ENCODE measurements at regions not wholly inside any gene's neighbourhood (a gene's known extent, or its start where the extent isn't known, plus 50 kb on each side); places are given as distances from the start of the nearest gene placed in this dataset.
"Not testable (repeated sequence)": the region's sequence is repeated elsewhere in the genome, so short reads cannot be mapped to it uniquely, and the experiment has no call there.

DNA sequence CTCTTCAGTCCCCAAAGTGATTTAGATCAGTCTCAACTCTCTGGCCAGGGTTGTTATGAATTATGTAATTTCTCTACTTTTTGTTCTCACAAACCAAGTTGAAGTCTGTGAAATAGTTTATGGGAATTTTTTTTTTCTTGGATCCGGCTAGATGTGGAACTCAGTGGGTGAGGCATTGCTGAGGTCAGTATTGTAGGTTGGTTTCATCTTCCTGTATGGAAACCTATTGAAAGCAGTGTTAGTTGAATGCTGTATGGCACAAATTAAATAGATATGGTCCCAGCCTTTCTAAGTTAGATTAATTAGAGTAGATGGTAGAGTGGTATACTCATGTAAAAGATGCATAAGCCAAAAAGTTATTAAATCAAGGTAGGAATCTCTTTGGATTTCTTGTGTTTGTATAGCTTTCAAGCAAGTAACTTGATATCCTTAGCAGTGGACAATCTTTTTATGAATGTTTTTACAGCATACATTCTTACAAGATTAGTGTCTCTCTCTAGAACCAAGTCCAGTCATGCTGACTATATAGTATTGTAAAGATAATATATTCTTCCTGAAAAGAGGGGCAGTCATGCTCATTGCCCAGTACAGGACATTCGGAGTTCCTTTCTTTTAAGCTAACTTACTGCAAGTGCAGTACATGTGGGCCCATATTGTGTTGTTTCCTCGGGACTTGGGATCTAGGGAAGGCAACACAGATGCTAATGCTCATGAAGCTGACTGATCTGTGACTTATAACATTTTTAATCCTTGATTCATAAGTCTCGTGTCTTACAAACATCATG lies 2541.1 kb downstream of the PCDH9 start (continued):
- no peak for TF ChIP-seq YEATS2 (CRISPR knock-in tag; IDR thresholded peaks at IDR 0.05; ENCODE audit: borderline replicate concordance)
- TF ChIP-seq, protein P1, sequence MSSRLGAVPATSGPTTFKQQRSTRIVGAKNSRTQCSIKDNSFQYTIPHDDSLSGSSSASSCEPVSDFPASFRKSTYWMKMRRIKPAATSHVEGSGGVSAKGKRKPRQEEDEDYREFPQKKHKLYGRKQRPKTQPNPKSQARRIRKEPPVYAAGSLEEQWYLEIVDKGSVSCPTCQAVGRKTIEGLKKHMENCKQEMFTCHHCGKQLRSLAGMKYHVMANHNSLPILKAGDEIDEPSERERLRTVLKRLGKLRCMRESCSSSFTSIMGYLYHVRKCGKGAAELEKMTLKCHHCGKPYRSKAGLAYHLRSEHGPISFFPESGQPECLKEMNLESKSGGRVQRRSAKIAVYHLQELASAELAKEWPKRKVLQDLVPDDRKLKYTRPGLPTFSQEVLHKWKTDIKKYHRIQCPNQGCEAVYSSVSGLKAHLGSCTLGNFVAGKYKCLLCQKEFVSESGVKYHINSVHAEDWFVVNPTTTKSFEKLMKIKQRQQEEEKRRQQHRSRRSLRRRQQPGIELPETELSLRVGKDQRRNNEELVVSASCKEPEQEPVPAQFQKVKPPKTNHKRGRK (CRISPR knock-in tag; IDR thresholded peaks at IDR 0.05), result no peak
- TF ChIP-seq ETS1 (CRISPR knock-in tag; IDR thresholded peaks at IDR 0.05), result no peak
- no peak for TF ChIP-seq NAIF1 (CRISPR knock-in tag; IDR thresholded peaks at IDR 0.05; ENCODE audit: borderline replicate concordance)

- intact Hi-C loops (cut with micrococcal nuclease; ENCODE audit: unreplicated experiment); DNase-seq (ENCODE audit: low spot score); H2AFZ ChIP-seq (ENCODE audit: low read length); in situ Hi-C loops (cut with HindIII; ENCODE audit: extremely low pct_ligation_motif_present, low pct_unique_long_range_greater_than_20kb); H3K4me2 ChIP-seq (ENCODE audit: low read depth, low read length); ATAC-seq; POLR2A ChIA-PET; H3K4me1 ChIP-seq (ENCODE audit: insufficient read depth, low read length); H3K9me3 ChIP-seq (ENCODE audit: low read length); H3K27me3 ChIP-seq (ENCODE audit: control insufficient read depth in 1 of 2, insufficient read depth in 2 of 2, low read length in 2 of 2); H3K36me3 ChIP-seq (replicated peaks in 1 of 2; ENCODE audit: control insufficient read depth in 1 of 2, insufficient read depth in 2 of 2, low read length in 2 of 2); H3K9ac ChIP-seq (ENCODE audit: insufficient read depth, low read depth, low read length); H3K79me2 ChIP-seq (ENCODE audit: insufficient read depth, low read length); BruUV-seq (replicated peaks); H4K20me1 ChIP-seq (ENCODE audit: insufficient read depth, low read length); H3K27ac ChIP-seq (ENCODE audit: extremely low read length, insufficient read depth, low read length); H3K4me3 ChIP-seq (replicated peaks in 1 of 3; ENCODE audit: insufficient read depth in 1 of 3, low read depth in 2 of 3, low read length in 3 of 3); FAIRE-seq; CTCF ChIA-PET (ENCODE audit: low intra/inter-chr PET ratio, low total read pairs): not testable (repeated sequence)
- WGBS (ENCODE audit: low lambda C conversion rate), result 4% methylated on average over 4 of the region's 4 CpGs
Observed at GRCh38 chr13:64686536-64686935, 2543.6 kb downstream of the PCDH9 start.
